Glomerular endothelial cell (primary cell): ENCODE measurements at regions not wholly inside any gene's neighbourhood (a gene's known extent, or its start where the extent isn't known, plus 50 kb on each side); places are given as distances from the start of the nearest gene placed in this dataset.

ENCODE experiments used
- DNase-seq: peaks from one replicate; pipeline ENCODE4 v3.0.0-alpha.2; 2011; ENCODE audit warnings: low read depth, low spot score; ENCODE audit errors: extremely low read depth

- no peak for DNase-seq
These were observed 459.7 kb downstream of the TBL1XR1 start for GRCh38 chr3:176737480-176738110.

GRCh38 chr3:176734146-176734545 lies 463.1 kb downstream of the TBL1XR1 start:
- DNase-seq = no peak

GRCh38 chr3:176724394-176724759 lies 472.9 kb downstream of the TBL1XR1 start:
- DNase-seq = no peak

- no peak for DNase-seq
These were observed 473.4 kb downstream of the TBL1XR1 start for GRCh38 chr3:176723758-176724393.

- no peak for DNase-seq
These were observed 483.2 kb downstream of the TBL1XR1 start for GRCh38 chr3:176714034-176714433.

- DNase-seq = no peak
These were observed 485.1 kb downstream of the TBL1XR1 start for GRCh38 chr3:176712191-176712590.

- no peak for DNase-seq
These were observed 498.0 kb downstream of the TBL1XR1 start for GRCh38 chr3:176699288-176699687.

GRCh38 chr3:176697284-176697889 lies 499.9 kb downstream of the TBL1XR1 start:
- no peak for DNase-seq

- DNase-seq = no peak
These were observed 500.5 kb downstream of the TBL1XR1 start for GRCh38 chr3:176696816-176697215.

- DNase-seq = no peak
These were observed 504.1 kb downstream of the TBL1XR1 start for GRCh38 chr3:176692966-176693785.

GRCh38 chr3:176692199-176692965 lies 504.9 kb downstream of the TBL1XR1 start:
- no peak for DNase-seq

GRCh38 chr3:176690083-176690869 lies 507.0 kb downstream of the TBL1XR1 start:
- DNase-seq = no peak

- DNase-seq = no peak
These were observed 509.5 kb downstream of the TBL1XR1 start for GRCh38 chr3:176687754-176688153.

GRCh38 chr3:176683382-176683781 lies 513.9 kb downstream of the TBL1XR1 start:
- no peak for DNase-seq

GRCh38 chr3:176663837-176664831 lies 533.1 kb downstream of the TBL1XR1 start:
- peak; percentile 65 for DNase-seq

- no peak for DNase-seq
These were observed 533.9 kb downstream of the TBL1XR1 start for GRCh38 chr3:176663387-176663786.

- no peak for DNase-seq
These were observed 535.8 kb downstream of the TBL1XR1 start for GRCh38 chr3:176661432-176661964.

- DNase-seq = no peak
These were observed 541.7 kb downstream of the TBL1XR1 start for GRCh38 chr3:176655404-176656094.
